ENCODE measurements at regions not wholly inside any gene's neighbourhood (a gene's known extent, or its start where the extent isn't known, plus 50 kb on each side); places are given as distances from the start of the nearest gene placed in this dataset.

DNA sequence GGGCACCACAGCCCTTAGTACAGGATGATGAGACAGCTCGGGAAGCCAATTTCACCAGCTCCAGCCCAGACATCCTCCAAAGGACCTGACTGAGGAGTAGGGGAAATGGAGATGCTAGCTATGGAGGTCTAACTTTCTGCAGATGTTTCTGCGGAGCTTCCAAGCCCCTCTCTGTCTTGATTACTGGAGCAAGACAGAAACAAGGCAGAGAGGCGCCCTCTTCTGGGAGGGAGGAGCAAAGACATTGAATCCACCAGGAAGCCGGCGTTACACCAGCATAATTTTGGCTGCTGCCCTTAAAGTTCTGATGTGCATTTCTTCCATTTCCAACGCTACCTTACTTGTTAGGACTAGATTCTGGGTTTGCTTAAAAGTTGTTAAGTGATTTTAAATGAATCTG, 107.3 kb upstream of the HSD17B12 start:
- no CpG with 5 or more reads among the region's 6 CpGs for WGBS, 2 experiments (ENCODE audit: extremely low coverage in 2 of 2, insufficient read length in 1 of 2)
- Histone ChIP-seq H3K14ac (replicated peaks; ENCODE audit: low read depth, low read length) (no peak overlapping the region), H3K56ac (ENCODE audit: extremely low read depth, insufficient read depth, low read length) (no peak overlapping the region), H2AK9ac (replicated peaks; ENCODE audit: low read depth, low read length, poor library complexity) (no peak overlapping the region), H2BK20ac (ENCODE audit: low read depth, low read length) (no peak overlapping the region), H2BK5ac (ENCODE audit: low read depth, low read length, poor library complexity, severe bottlenecking) (no peak overlapping the region), H2AK5ac (ENCODE audit: low read depth, low read length) (no peak overlapping the region), H3K27me3 (ENCODE audit: control insufficient read depth, insufficient read depth, low read length) (peaks cover 74% of the 10 kb centered on the region), H3K4me3 (ENCODE audit: insufficient read depth, low read depth, low read length) (no peak overlapping the region), H2AFZ (replicated peaks; ENCODE audit: low read length, poor library complexity) (no peak overlapping the region), H2BK15ac (ENCODE audit: low read depth, low read length) (no peak overlapping the region), H3K18ac (ENCODE audit: low read depth, low read length) (no peak overlapping the region), H3K79me1 (ENCODE audit: low read depth in 1 of 2, low read length in 2 of 2) (no peaks in the 10 kb centered on the region), H3K36me3 (ENCODE audit: control insufficient read depth, insufficient read depth, low read length) (no peaks in the 10 kb centered on the region), H3K9me1 (ENCODE audit: insufficient read depth, low read length) (no peaks in the 10 kb centered on the region), H3K23ac (ENCODE audit: low read depth, low read length) (no peak overlapping the region), H4K20me1 (ENCODE audit: insufficient read depth, low read length) (no peaks in the 10 kb centered on the region), H4K5ac (ENCODE audit: low read depth, low read length) (no peak overlapping the region), H4K8ac (ENCODE audit: low read depth in 2 of 2, low read length in 2 of 2) (no peak overlapping the region), H3K4me1 (ENCODE audit: control insufficient read depth, insufficient read depth, low read length) (no peaks in the 10 kb centered on the region), H4K91ac (ENCODE audit: insufficient read depth, low read depth, low read length) (no peak overlapping the region), H3K9ac (ENCODE audit: low read depth, low read length) (no peak overlapping the region), H3K27ac (ENCODE audit: insufficient read depth, low read length) (no peak overlapping the region), H2BK120ac (ENCODE audit: low read depth, low read length) (no peak overlapping the region), H3K4me2 (ENCODE audit: low read depth, low read length) (no peak overlapping the region), H3K4ac (ENCODE audit: low read depth, low read length) (no peak overlapping the region), H3K9me3 (ENCODE audit: control insufficient read depth, insufficient read depth, low read length) (no peaks in the 10 kb centered on the region)
- dilution Hi-C loops (cut with HindIII; ENCODE audit: low sequenced_read_pairs, unreplicated experiment): no loop called here
- in situ Hi-C loops (cut with MboI; ENCODE audit: low sequenced_read_pairs): loop anchor here (10.0 kb wide), 1 partner anchor 272 kb away; no protein-coding TSS in a partner anchor
- no TSS peak for BruUV-seq (replicated peaks)
- TF ChIP-seq, protein P1, sequence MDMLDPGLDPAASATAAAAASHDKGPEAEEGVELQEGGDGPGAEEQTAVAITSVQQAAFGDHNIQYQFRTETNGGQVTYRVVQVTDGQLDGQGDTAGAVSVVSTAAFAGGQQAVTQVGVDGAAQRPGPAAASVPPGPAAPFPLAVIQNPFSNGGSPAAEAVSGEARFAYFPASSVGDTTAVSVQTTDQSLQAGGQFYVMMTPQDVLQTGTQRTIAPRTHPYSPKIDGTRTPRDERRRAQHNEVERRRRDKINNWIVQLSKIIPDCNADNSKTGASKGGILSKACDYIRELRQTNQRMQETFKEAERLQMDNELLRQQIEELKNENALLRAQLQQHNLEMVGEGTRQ (IDR thresholded peaks at IDR 0.05; ENCODE audit: low read depth, low read length): no peak
- TF ChIP-seq RAD21 (IDR thresholded peaks at IDR 0.05; ENCODE audit: low read length) (peak; percentile 23; the same call in 1 of the 2 replicates), BHLHE40 (IDR thresholded peaks at IDR 0.05; ENCODE audit: low read depth, low read length) (no peak), RFX5 (IDR thresholded peaks at IDR 0.05; ENCODE audit: low read depth, low read length) (no peak), FOS (IDR thresholded peaks at IDR 0.05; ENCODE audit: low read depth, low read length) (no peak), SMC3 (IDR thresholded peaks at IDR 0.05; ENCODE audit: low read depth, low read length) (peak; percentile 22; the same call in 1 of the 2 replicates), MXI1 (IDR thresholded peaks at IDR 0.05; ENCODE audit: borderline replicate concordance, low read depth, low read length) (no peak), CHD1 (IDR thresholded peaks at IDR 0.05; ENCODE audit: low read depth, low read length) (no peak), CTCF (conservative IDR thresholded peaks at IDR 0.05; ENCODE audit: low read depth, low read length) (peak; percentile 40), CEBPB (IDR thresholded peaks at IDR 0.05; ENCODE audit: low read depth, low read length) (no peak), MAFK (IDR thresholded peaks at IDR 0.05; ENCODE audit: low read depth, low read length) (no peak), NFE2L2 (IDR thresholded peaks at IDR 0.05; ENCODE audit: low read depth, low read length) (no peak), RCOR1 (IDR thresholded peaks at IDR 0.05; ENCODE audit: insufficient replicate concordance, low read length) (no peak), POLR2A (IDR thresholded peaks at IDR 0.05; ENCODE audit: low read depth, low read length) (no peak), MAZ (IDR thresholded peaks at IDR 0.05; ENCODE audit: borderline replicate concordance, low read depth, low read length) (no peak)
- TF ChIP-seq, protein P2, sequence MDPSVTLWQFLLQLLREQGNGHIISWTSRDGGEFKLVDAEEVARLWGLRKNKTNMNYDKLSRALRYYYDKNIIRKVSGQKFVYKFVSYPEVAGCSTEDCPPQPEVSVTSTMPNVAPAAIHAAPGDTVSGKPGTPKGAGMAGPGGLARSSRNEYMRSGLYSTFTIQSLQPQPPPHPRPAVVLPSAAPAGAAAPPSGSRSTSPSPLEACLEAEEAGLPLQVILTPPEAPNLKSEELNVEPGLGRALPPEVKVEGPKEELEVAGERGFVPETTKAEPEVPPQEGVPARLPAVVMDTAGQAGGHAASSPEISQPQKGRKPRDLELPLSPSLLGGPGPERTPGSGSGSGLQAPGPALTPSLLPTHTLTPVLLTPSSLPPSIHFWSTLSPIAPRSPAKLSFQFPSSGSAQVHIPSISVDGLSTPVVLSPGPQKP (IDR thresholded peaks at IDR 0.05; ENCODE audit: borderline replicate concordance, low read depth, low read length): no peak
- ATAC-seq (ENCODE audit: low read depth) (no peak), DNase-seq (no peak)
- ChIA-PET CTCF (interaction anchor here (0.9 kb wide), 1 partner anchor 70 kb away, joined by 3 read pairs; no protein-coding TSS in a partner anchor), POLR2A (ENCODE audit: unreplicated experiment) (no interaction called here)
- intact Hi-C loops (cut with micrococcal nuclease): loop anchor here (1.0 kb wide), 1 partner anchor 279 kb away; no protein-coding TSS in a partner anchor

Measured in IMR-90 (cell line).